MCF 10A (cell line): ENCODE measurements at regions not wholly inside any gene's neighbourhood (a gene's known extent, or its start where the extent isn't known, plus 50 kb on each side); places are given as distances from the start of the nearest gene placed in this dataset.

Experiments
- BruUV-seq: library from RNA; stranded (reverse); fragments of 400-500 nt; replicated peaks from 2 replicates; lab custom pipeline; 2021; lab: Mats Ljungman, UMichigan
- CTCF ChIA-PET: fragments of 300-600 bp; sonication (Branson Sonifier 250); formaldehyde crosslinking; extraction: SDS; loops from one replicate; lab custom pipeline; 2021; ENCODE audit warnings: antibody characterized with exemption, inconsistent platforms; lab: Yijun Ruan, JAX
- POLR2A ChIA-PET: fragments of 300-600, 350-650 bp; sonication (Branson Sonifier 250); formaldehyde crosslinking; extraction: SDS; loops from one replicate; lab custom pipeline; 2020; ENCODE audit warnings: antibody characterized with exemption, inconsistent platforms; lab: Yijun Ruan, JAX
- DNase-seq: peaks from one replicate; pipeline ENCODE4 v3.0.0-alpha.2; 2018; ENCODE audit not compliant: unreplicated experiment
- H3K27ac Mint-ChIP-seq: one replicate; pipeline ENCODE4 v1.8.0; 2022; ENCODE audit warnings: mild to moderate bottlenecking, low read depth, mixed read lengths; ENCODE audit not compliant: unreplicated experiment
- H3K27me3 Mint-ChIP-seq: one replicate; pipeline ENCODE4 v1.8.0; 2022; ENCODE audit warnings: mixed read lengths; ENCODE audit not compliant: insufficient read depth, unreplicated experiment
- H3K36me3 Mint-ChIP-seq: one replicate; pipeline ENCODE4 v1.8.0; 2022; ENCODE audit warnings: mild to moderate bottlenecking, moderate library complexity, mixed read lengths; ENCODE audit not compliant: insufficient read depth, unreplicated experiment
- H3K4me1 Mint-ChIP-seq: one replicate; pipeline ENCODE4 v1.8.0; 2022; ENCODE audit warnings: mixed read lengths; ENCODE audit not compliant: insufficient read depth, unreplicated experiment
- H3K4me3 Mint-ChIP-seq: one replicate; pipeline ENCODE4 v1.8.0; 2022; ENCODE audit warnings: mild to moderate bottlenecking, moderate library complexity, mixed read lengths; ENCODE audit not compliant: unreplicated experiment
- H3K9me3 Mint-ChIP-seq: one replicate; pipeline ENCODE4 v1.8.0; 2022; ENCODE audit warnings: mixed read lengths; ENCODE audit not compliant: unreplicated experiment
- CTCF ChIP-seq: fragments of 200-600 bp; IDR thresholded peaks from one replicate; pipeline ENCODE4 v1.8.0; 2022; ENCODE audit warnings: antibody characterized with exemption, mild to moderate bottlenecking; ENCODE audit not compliant: unreplicated experiment
- intact Hi-C: fragments of 100-400 bp; cut with micrococcal nuclease; formaldehyde crosslinking; loops from 2 replicates; pipeline ENCODE4 v1.14.1; 2022

GRCh38 chr7:25906003-25906402 lies 246.0 kb upstream of the NFE2L3 start:
- ChIA-PET POLR2A (interaction anchor here (1.2 kb wide), 1 partner anchor 9 kb away, joined by 3 read pairs; no protein-coding TSS in a partner anchor), CTCF (interaction anchor here (5.2 kb wide), 1 partner anchor 11 kb away, joined by 46 read pairs; no protein-coding TSS in a partner anchor)
- no peak for DNase-seq
- Mint-ChIP-seq H3K4me1 (no peaks in the 10 kb centered on the region), H3K9me3 (no peaks in the 10 kb centered on the region), H3K27ac (no peak overlapping the region), H3K27me3 (no peaks in the 10 kb centered on the region), H3K4me3 (no peak overlapping the region), H3K36me3 (no peaks in the 10 kb centered on the region)
- intact Hi-C loops, result no loop called here
- TF ChIP-seq CTCF, result no peak
- no TSS peak for BruUV-seq

- H3K4me3 Mint-ChIP-seq, result no peak overlapping the region
- no peak overlapping the region for H3K27ac Mint-ChIP-seq
- no peaks in the 10 kb centered on the region for H3K9me3 Mint-ChIP-seq
- CTCF ChIA-PET, result interaction anchor here (0.6 to 5.2 kb wide), 2 partner anchors 12 kb away, joined by 6 to 46 read pairs; no protein-coding TSS in a partner anchor
- no peaks in the 10 kb centered on the region for H3K27me3 Mint-ChIP-seq
- DNase-seq, result no peak
- no TSS peak for BruUV-seq
- TF ChIP-seq CTCF, result no peak
- intact Hi-C loops, result no loop called here
- H3K4me1 Mint-ChIP-seq, result no peaks in the 10 kb centered on the region
- no peaks in the 10 kb centered on the region for H3K36me3 Mint-ChIP-seq
- POLR2A ChIA-PET, result interaction anchor here (1.2 kb wide), 1 partner anchor 10 kb away, joined by 3 read pairs; no protein-coding TSS in a partner anchor
Measured at GRCh38 chr7:25906760-25907159, 245.2 kb upstream of the NFE2L3 start.

- no peaks in the 10 kb centered on the region for H3K36me3 Mint-ChIP-seq
- BruUV-seq, result no TSS peak
- intact Hi-C loops, result no loop called here
- no peaks in the 10 kb centered on the region for H3K9me3 Mint-ChIP-seq
- H3K27ac Mint-ChIP-seq, result no peak overlapping the region
- H3K27me3 Mint-ChIP-seq, result no peaks in the 10 kb centered on the region
- H3K4me1 Mint-ChIP-seq, result no peaks in the 10 kb centered on the region
- POLR2A ChIA-PET, result interaction anchor here (1.2 kb wide), 1 partner anchor 10 kb away, joined by 3 read pairs; no protein-coding TSS in a partner anchor
- H3K4me3 Mint-ChIP-seq, result no peak overlapping the region
- TF ChIP-seq CTCF, result no peak
- no peak for DNase-seq
- CTCF ChIA-PET, result interaction anchor here (0.6 to 5.2 kb wide), 3 partner anchors 12 to 42 kb away, joined by 3 to 46 read pairs (median 6); no protein-coding TSS in a partner anchor
Measured at GRCh38 chr7:25907214-25907613, 244.8 kb upstream of the NFE2L3 start.

- H3K4me3 Mint-ChIP-seq, result no peak overlapping the region
- no peaks in the 10 kb centered on the region for H3K36me3 Mint-ChIP-seq
- H3K27ac Mint-ChIP-seq, result no peak overlapping the region
- no peaks in the 10 kb centered on the region for H3K9me3 Mint-ChIP-seq
- intact Hi-C loops, result no loop called here
- ChIA-PET POLR2A (no interaction called here), CTCF (interaction anchor here (0.6 to 5.2 kb wide), 3 partner anchors 13 to 970 kb away, joined by 3 to 46 read pairs (median 4); no protein-coding TSS in a partner anchor)
- DNase-seq, result no peak
- H3K27me3 Mint-ChIP-seq, result no peaks in the 10 kb centered on the region
- BruUV-seq, result no TSS peak
- TF ChIP-seq CTCF, result no peak
- no peaks in the 10 kb centered on the region for H3K4me1 Mint-ChIP-seq
Measured at GRCh38 chr7:25907731-25908130, 244.3 kb upstream of the NFE2L3 start.
